ENCODE measurements at regions not wholly inside any gene's neighbourhood (a gene's known extent, or its start where the extent isn't known, plus 50 kb on each side); places are given as distances from the start of the nearest gene placed in this dataset.

DNA sequence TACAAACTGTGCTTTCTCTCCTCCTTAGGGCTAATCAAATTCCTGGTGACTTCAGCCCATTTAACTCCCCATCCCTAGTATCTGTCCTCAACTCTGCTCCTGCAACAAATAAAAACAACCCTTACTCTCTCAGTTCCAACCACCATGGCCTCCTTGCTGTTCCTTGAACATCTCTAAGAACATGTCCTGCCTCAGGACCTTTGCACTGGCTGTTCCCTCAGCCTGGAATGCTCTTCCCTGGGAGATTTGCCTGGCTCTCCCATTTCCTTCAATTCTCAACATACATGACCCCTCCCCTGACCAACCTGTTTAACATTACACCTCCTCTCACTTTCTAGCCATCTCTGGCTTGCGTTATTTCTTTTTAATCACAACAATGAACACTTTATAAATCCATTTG, 170.5 kb downstream of the PTPN11 start:
- in situ Hi-C loops (cut with HindIII; ENCODE audit: low pct_unique_long_range_greater_than_20kb, low sequenced_read_pairs): no loop called here
- CTCF ChIA-PET: no interaction called here
- TF ChIP-seq TCF7L2 (IDR thresholded peaks at IDR 0.05; ENCODE audit: low read depth, low read length) (no peak), SIN3A (IDR thresholded peaks at IDR 0.05; ENCODE audit: borderline replicate concordance, insufficient read depth, low read depth, low read length) (no peak), POLR2AphosphoS5 (IDR thresholded peaks at IDR 0.05; ENCODE audit: low read depth, low read length) (no peak)
- TF ChIP-seq, protein P1, sequence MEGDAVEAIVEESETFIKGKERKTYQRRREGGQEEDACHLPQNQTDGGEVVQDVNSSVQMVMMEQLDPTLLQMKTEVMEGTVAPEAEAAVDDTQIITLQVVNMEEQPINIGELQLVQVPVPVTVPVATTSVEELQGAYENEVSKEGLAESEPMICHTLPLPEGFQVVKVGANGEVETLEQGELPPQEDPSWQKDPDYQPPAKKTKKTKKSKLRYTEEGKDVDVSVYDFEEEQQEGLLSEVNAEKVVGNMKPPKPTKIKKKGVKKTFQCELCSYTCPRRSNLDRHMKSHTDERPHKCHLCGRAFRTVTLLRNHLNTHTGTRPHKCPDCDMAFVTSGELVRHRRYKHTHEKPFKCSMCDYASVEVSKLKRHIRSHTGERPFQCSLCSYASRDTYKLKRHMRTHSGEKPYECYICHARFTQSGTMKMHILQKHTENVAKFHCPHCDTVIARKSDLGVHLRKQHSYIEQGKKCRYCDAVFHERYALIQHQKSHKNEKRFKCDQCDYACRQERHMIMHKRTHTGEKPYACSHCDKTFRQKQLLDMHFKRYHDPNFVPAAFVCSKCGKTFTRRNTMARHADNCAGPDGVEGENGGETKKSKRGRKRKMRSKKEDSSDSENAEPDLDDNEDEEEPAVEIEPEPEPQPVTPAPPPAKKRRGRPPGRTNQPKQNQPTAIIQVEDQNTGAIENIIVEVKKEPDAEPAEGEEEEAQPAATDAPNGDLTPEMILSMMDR (IDR thresholded peaks at IDR 0.05): no peak
- TF ChIP-seq, protein P2, sequence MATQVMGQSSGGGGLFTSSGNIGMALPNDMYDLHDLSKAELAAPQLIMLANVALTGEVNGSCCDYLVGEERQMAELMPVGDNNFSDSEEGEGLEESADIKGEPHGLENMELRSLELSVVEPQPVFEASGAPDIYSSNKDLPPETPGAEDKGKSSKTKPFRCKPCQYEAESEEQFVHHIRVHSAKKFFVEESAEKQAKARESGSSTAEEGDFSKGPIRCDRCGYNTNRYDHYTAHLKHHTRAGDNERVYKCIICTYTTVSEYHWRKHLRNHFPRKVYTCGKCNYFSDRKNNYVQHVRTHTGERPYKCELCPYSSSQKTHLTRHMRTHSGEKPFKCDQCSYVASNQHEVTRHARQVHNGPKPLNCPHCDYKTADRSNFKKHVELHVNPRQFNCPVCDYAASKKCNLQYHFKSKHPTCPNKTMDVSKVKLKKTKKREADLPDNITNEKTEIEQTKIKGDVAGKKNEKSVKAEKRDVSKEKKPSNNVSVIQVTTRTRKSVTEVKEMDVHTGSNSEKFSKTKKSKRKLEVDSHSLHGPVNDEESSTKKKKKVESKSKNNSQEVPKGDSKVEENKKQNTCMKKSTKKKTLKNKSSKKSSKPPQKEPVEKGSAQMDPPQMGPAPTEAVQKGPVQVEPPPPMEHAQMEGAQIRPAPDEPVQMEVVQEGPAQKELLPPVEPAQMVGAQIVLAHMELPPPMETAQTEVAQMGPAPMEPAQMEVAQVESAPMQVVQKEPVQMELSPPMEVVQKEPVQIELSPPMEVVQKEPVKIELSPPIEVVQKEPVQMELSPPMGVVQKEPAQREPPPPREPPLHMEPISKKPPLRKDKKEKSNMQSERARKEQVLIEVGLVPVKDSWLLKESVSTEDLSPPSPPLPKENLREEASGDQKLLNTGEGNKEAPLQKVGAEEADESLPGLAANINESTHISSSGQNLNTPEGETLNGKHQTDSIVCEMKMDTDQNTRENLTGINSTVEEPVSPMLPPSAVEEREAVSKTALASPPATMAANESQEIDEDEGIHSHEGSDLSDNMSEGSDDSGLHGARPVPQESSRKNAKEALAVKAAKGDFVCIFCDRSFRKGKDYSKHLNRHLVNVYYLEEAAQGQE (IDR thresholded peaks at IDR 0.05; ENCODE audit: insufficient read depth in 1 of 2, low read depth in 2 of 2, low read length in 1 of 2): no peak
- POLR2A ChIA-PET: no interaction called here
- H3K9me3 ChIP-seq (ENCODE audit: control insufficient read depth, insufficient read depth, low read depth, low read length): no peaks in the 10 kb centered on the region
- intact Hi-C loops (cut with micrococcal nuclease; ENCODE audit: unreplicated experiment): no loop called here
- no peak overlapping the region for H3K4me3 ChIP-seq (ENCODE audit: low read depth in 2 of 2, low read length in 2 of 2)
- H3K27me3 ChIP-seq (ENCODE audit: control insufficient read depth, insufficient read depth, low read length): peaks cover 4% of the 10 kb centered on the region
- BruUV-seq (replicated peaks): no TSS peak
- no peaks in the 10 kb centered on the region for H3K36me3 ChIP-seq (ENCODE audit: control insufficient read depth, insufficient read depth, low read length)
- no peak for ATAC-seq
- H3K27ac ChIP-seq (ENCODE audit: low read length): no peak overlapping the region
- DNase-seq (ENCODE audit: low read depth, low spot score): no peak
- no peaks in the 10 kb centered on the region for H3K4me1 ChIP-seq (ENCODE audit: control insufficient read depth, insufficient read depth, low read length)

DNA sequence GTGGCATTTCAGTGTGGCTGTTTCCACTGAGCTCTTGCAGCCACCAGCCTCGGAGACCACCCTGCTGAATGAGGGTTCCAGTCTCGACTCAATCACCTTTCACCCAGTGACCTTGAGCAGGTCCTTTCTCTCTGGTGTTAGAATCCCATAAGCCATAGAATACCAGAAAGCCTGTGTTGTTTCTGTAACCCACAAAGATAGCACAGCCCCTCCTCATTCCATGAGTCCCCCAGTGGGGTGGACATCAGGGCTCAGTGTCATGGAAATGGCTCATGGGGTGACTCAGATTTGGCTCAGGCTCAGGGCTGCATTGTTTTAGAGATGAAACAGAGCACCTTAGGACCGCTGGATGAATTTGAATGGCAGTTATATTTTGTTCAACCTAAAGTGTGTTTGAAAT, 171.5 kb downstream of the PTPN11 start:
- peaks cover 4% of the 10 kb centered on the region for H3K27me3 ChIP-seq (ENCODE audit: control insufficient read depth, insufficient read depth, low read length)
- no peak for ATAC-seq
- POLR2A ChIA-PET: no interaction called here
- CTCF ChIA-PET: no interaction called here
- no peaks in the 10 kb centered on the region for H3K36me3 ChIP-seq (ENCODE audit: control insufficient read depth, insufficient read depth, low read length)
- no peaks in the 10 kb centered on the region for H3K9me3 ChIP-seq (ENCODE audit: control insufficient read depth, insufficient read depth, low read depth, low read length)
- no TSS peak for BruUV-seq (replicated peaks)
- no peak for DNase-seq (ENCODE audit: low read depth, low spot score)
- intact Hi-C loops (cut with micrococcal nuclease; ENCODE audit: unreplicated experiment) (no loop called here), in situ Hi-C loops (cut with HindIII; ENCODE audit: low pct_unique_long_range_greater_than_20kb, low sequenced_read_pairs) (no loop called here)
- H3K4me1 ChIP-seq (ENCODE audit: control insufficient read depth, insufficient read depth, low read length): no peaks in the 10 kb centered on the region
- no peak overlapping the region for H3K27ac ChIP-seq (ENCODE audit: low read length)
- TF ChIP-seq, protein P2 (IDR thresholded peaks at IDR 0.05; ENCODE audit: insufficient read depth in 1 of 2, low read depth in 2 of 2, low read length in 1 of 2): no peak
- TF ChIP-seq POLR2AphosphoS5 (IDR thresholded peaks at IDR 0.05; ENCODE audit: low read depth, low read length): no peak
- TF ChIP-seq TCF7L2 (IDR thresholded peaks at IDR 0.05; ENCODE audit: low read depth, low read length): no peak
- TF ChIP-seq, protein P1 (IDR thresholded peaks at IDR 0.05): no peak
- TF ChIP-seq SIN3A (IDR thresholded peaks at IDR 0.05; ENCODE audit: borderline replicate concordance, insufficient read depth, low read depth, low read length): no peak
- no peak overlapping the region for H3K4me3 ChIP-seq (ENCODE audit: low read depth in 2 of 2, low read length in 2 of 2)
